Stimulated activated effector memory CD8-positive, alpha-beta T cell treated with anti-CD3 and anti-CD28 coated beads, Interleukin-12 subunit alpha, Interleukin-12 subunit beta, amount 100 ng/mL, for 72 hours (primary cell): ENCODE measurements at regions not wholly inside any gene's neighbourhood (a gene's known extent, or its start where the extent isn't known, plus 50 kb on each side); places are given as distances from the start of the nearest gene placed in this dataset.

Source experiments
- ATAC-seq: fragments of 150-1000 bp; cut with Tn5 transposase; 2 replicates; pipeline ENCODE4 v1.10.0; 2021
- DNase-seq, 2 donors: peaks; one replicate each; pipeline ENCODE4 v3.0.0; 2021 to 2022; ENCODE audit warnings: low spot score in 2 of 2
- H3K27ac Mint-ChIP-seq: one replicate; pipeline ENCODE4 v1.8.0; 2022; ENCODE audit warnings: mild to moderate bottlenecking, mixed read lengths
- H3K36me3 Mint-ChIP-seq: one replicate; pipeline ENCODE4 v1.8.0; 2022; ENCODE audit warnings: mild to moderate bottlenecking, mixed read lengths
- H3K4me1 Mint-ChIP-seq: one replicate; pipeline ENCODE4 v1.8.0; 2022; ENCODE audit warnings: mixed read lengths
- H3K4me3 Mint-ChIP-seq: one replicate; pipeline ENCODE4 v1.8.0; 2022; ENCODE audit warnings: mild to moderate bottlenecking, mixed read lengths
- H3K9me3 Mint-ChIP-seq: one replicate; pipeline ENCODE4 v1.8.0; 2022; ENCODE audit warnings: mixed read lengths

- ATAC-seq (no peak), DNase-seq (no peak)
- no peaks in the 10 kb centered on the region for H3K9me3 Mint-ChIP-seq
- H3K36me3 Mint-ChIP-seq = no peaks in the 10 kb centered on the region
- no peak overlapping the region for H3K27ac Mint-ChIP-seq
- H3K4me1 Mint-ChIP-seq = peaks cover 10% of the 10 kb centered on the region
- H3K4me3 Mint-ChIP-seq = no peak overlapping the region
These were observed 62.8 kb upstream of the ZNF599 start for GRCh38 chr19:34835631-34836351.

GRCh38 chr19:34834472-34835061 is 61.6 kb upstream of the ZNF599 start:
- Mint-ChIP-seq H3K4me1 (peaks cover 10% of the 10 kb centered on the region), H3K4me3 (no peak overlapping the region), H3K27ac (no peak overlapping the region), H3K9me3 (no peaks in the 10 kb centered on the region), H3K36me3 (no peaks in the 10 kb centered on the region)
- ATAC-seq (no peak), DNase-seq (no peak)

- ATAC-seq = no peak
- Mint-ChIP-seq H3K27ac (no peak overlapping the region), H3K4me3 (no peak overlapping the region), H3K4me1 (no peaks in the 10 kb centered on the region), H3K9me3 (no peaks in the 10 kb centered on the region), H3K36me3 (no peaks in the 10 kb centered on the region)
- DNase-seq = no peak
These were observed 59.6 kb upstream of the ZNF599 start for GRCh38 chr19:34832581-34833112.

GRCh38 chr19:34831714-34832113 is 58.7 kb upstream of the ZNF599 start:
- Mint-ChIP-seq H3K9me3 (no peaks in the 10 kb centered on the region), H3K4me3 (no peak overlapping the region), H3K36me3 (no peaks in the 10 kb centered on the region), H3K27ac (no peak overlapping the region), H3K4me1 (no peaks in the 10 kb centered on the region)
- ATAC-seq = no peak
- DNase-seq = no peak

- H3K36me3 Mint-ChIP-seq = no peaks in the 10 kb centered on the region
- DNase-seq (no peak), ATAC-seq (no peak)
- no peak overlapping the region for H3K27ac Mint-ChIP-seq
- no peak overlapping the region for H3K4me3 Mint-ChIP-seq
- H3K4me1 Mint-ChIP-seq = no peaks in the 10 kb centered on the region
- no peaks in the 10 kb centered on the region for H3K9me3 Mint-ChIP-seq
These were observed 55.1 kb upstream of the ZNF599 start for GRCh38 chr19:34828156-34828555.

GRCh38 chr19:34825212-34825611 is 52.2 kb upstream of the ZNF599 start:
- ATAC-seq (no peak), DNase-seq (peak in 1 of 2 donors; percentile 29)
- Mint-ChIP-seq H3K4me1 (no peaks in the 10 kb centered on the region), H3K36me3 (no peaks in the 10 kb centered on the region), H3K27ac (no peak overlapping the region), H3K4me3 (no peak overlapping the region), H3K9me3 (no peaks in the 10 kb centered on the region)

- no peak for DNase-seq
- H3K9me3 Mint-ChIP-seq = no peaks in the 10 kb centered on the region
- no peak for ATAC-seq
- H3K4me1 Mint-ChIP-seq = no peaks in the 10 kb centered on the region
- H3K4me3 Mint-ChIP-seq = no peak overlapping the region
- H3K36me3 Mint-ChIP-seq = no peaks in the 10 kb centered on the region
- H3K27ac Mint-ChIP-seq = no peak overlapping the region
These were observed 51.7 kb upstream of the ZNF599 start for GRCh38 chr19:34824686-34825085.
